ENCODE measurements at regions not wholly inside any gene's neighbourhood (a gene's known extent, or its start where the extent isn't known, plus 50 kb on each side); places are given as distances from the start of the nearest gene placed in this dataset.

GRCh38 chr9:72420783-72421182 is 55.8 kb upstream of the ZFAND5 start:
- TF ChIP-seq, protein P1, sequence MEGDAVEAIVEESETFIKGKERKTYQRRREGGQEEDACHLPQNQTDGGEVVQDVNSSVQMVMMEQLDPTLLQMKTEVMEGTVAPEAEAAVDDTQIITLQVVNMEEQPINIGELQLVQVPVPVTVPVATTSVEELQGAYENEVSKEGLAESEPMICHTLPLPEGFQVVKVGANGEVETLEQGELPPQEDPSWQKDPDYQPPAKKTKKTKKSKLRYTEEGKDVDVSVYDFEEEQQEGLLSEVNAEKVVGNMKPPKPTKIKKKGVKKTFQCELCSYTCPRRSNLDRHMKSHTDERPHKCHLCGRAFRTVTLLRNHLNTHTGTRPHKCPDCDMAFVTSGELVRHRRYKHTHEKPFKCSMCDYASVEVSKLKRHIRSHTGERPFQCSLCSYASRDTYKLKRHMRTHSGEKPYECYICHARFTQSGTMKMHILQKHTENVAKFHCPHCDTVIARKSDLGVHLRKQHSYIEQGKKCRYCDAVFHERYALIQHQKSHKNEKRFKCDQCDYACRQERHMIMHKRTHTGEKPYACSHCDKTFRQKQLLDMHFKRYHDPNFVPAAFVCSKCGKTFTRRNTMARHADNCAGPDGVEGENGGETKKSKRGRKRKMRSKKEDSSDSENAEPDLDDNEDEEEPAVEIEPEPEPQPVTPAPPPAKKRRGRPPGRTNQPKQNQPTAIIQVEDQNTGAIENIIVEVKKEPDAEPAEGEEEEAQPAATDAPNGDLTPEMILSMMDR (conservative IDR thresholded peaks at IDR 0.05; ENCODE audit: low read depth, low read length): no peak
- TF ChIP-seq EZH2phosphoT487 (IDR thresholded peaks at IDR 0.05; ENCODE audit: borderline replicate concordance, low read length): no peak

Data from PC-3 (cell line).